ENCODE measurements at regions not wholly inside any gene's neighbourhood (a gene's known extent, or its start where the extent isn't known, plus 50 kb on each side); places are given as distances from the start of the nearest gene placed in this dataset.

DNA sequence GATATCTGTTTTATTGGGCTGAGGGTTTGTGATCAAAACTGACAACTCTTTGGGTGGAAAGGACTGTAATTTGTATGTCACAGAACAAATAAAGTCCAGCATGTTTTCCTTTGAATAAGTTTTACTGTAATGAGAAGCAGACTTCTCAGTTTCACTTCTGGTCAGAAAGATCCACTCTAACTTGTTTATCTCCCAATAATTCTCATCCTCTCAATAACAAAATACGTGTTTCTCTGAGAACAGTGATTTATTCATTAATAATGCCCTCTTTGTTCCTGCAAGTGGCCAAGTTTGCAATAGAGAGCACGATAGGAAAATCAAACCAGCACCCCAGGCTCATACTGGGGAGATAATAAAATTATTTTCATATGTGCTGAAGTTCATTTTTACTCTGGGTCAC lies 190.6 kb downstream of the CNTN3 start:
- FAIRE-seq: no peak
- Histone ChIP-seq H3K4me1 (ENCODE audit: control insufficient read depth, extremely low read depth, insufficient read depth, low read length) (no peaks in the 10 kb centered on the region), H3K27me3 (ENCODE audit: control insufficient read depth, extremely low read depth, insufficient read depth, low read length) (no peaks in the 10 kb centered on the region), H3K9me3 (ENCODE audit: control insufficient read depth, low read depth, low read length) (peaks cover 2% of the 10 kb centered on the region), H2AFZ (ENCODE audit: control insufficient read depth, low read length) (no peak overlapping the region), H3K36me3 (ENCODE audit: control insufficient read depth in 2 of 2, extremely low read depth in 1 of 2, insufficient read depth in 2 of 2, low read length in 2 of 2) (no peaks in the 10 kb centered on the region), H3K79me2 (ENCODE audit: control insufficient read depth, insufficient read depth, low read length) (no peaks in the 10 kb centered on the region), H3K4me3 (ENCODE audit: control insufficient read depth in 2 of 3, extremely low read depth in 1 of 3, insufficient read depth in 2 of 3, low read depth in 1 of 3, low read length in 3 of 3) (no peak overlapping the region), H3K27ac (ENCODE audit: control insufficient read depth, insufficient read depth, low read length) (no peak overlapping the region), H4K20me1 (ENCODE audit: control insufficient read depth, extremely low read depth, insufficient read depth, low read length) (no peaks in the 10 kb centered on the region), H3K4me2 (ENCODE audit: control insufficient read depth, extremely low read depth, insufficient read depth, low read depth, low read length) (no peak overlapping the region), H3K9ac (ENCODE audit: control insufficient read depth, extremely low read depth, insufficient read depth, low read length) (no peak overlapping the region), H3K9me1 (ENCODE audit: control insufficient read depth, extremely low read depth, insufficient read depth, low read length) (no peaks in the 10 kb centered on the region)
- dilution Hi-C loops (cut with MboI; ENCODE audit: extremely low pct_ligation_motif_present, low sequenced_read_pairs): no loop called here
- no peak for TF ChIP-seq EZH2 (IDR thresholded peaks at IDR 0.05; ENCODE audit: low read length)
- TF ChIP-seq, protein P1, sequence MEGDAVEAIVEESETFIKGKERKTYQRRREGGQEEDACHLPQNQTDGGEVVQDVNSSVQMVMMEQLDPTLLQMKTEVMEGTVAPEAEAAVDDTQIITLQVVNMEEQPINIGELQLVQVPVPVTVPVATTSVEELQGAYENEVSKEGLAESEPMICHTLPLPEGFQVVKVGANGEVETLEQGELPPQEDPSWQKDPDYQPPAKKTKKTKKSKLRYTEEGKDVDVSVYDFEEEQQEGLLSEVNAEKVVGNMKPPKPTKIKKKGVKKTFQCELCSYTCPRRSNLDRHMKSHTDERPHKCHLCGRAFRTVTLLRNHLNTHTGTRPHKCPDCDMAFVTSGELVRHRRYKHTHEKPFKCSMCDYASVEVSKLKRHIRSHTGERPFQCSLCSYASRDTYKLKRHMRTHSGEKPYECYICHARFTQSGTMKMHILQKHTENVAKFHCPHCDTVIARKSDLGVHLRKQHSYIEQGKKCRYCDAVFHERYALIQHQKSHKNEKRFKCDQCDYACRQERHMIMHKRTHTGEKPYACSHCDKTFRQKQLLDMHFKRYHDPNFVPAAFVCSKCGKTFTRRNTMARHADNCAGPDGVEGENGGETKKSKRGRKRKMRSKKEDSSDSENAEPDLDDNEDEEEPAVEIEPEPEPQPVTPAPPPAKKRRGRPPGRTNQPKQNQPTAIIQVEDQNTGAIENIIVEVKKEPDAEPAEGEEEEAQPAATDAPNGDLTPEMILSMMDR (optimal IDR thresholded peaks at IDR 0.05 in 1 of 3, IDR thresholded peaks at IDR 0.05 in 1 of 3, conservative IDR thresholded peaks at IDR 0.05 in 1 of 3; ENCODE audit: extremely low read depth in 1 of 3, insufficient read depth in 2 of 3, low read length in 3 of 3): no peak
- no peak for DNase-seq (ENCODE audit: low read depth, low spot score)

DNA sequence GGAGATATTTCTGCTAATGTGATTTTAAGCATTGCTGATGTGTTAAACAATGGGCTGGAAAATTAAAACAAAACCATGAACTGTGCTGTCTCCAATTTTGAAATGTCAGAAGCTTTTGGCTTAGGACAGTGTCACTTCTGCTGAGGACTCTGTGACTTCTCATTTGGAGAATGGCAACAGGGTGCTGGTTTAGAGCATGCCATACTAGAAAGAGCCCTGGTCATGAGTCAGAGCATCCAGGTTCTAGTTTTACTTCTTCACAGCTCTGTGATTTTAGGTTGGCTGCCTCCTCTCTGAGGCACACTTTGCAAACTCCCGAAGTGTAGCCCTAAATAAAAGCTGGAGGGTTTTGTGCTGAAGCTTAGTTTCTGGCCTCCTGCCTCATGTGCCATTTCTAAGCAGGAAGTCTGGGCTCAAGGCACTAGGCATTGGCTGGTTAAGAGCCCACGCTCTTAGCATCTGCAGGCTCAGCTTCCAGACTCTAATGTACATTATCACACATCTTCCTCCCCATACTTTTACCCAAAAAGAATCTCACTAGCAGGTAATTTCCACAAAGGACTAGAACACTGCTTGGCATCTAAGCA lies 193.8 kb downstream of the CNTN3 start:
- no peaks in the 10 kb centered on the region for H3K79me2 ChIP-seq (ENCODE audit: control insufficient read depth, insufficient read depth, low read length)
- H2AFZ ChIP-seq (ENCODE audit: control insufficient read depth, low read length): no peak overlapping the region
- H3K4me2 ChIP-seq (ENCODE audit: control insufficient read depth, extremely low read depth, insufficient read depth, low read depth, low read length): no peak overlapping the region
- no peak overlapping the region for H3K27ac ChIP-seq (ENCODE audit: control insufficient read depth, insufficient read depth, low read length)
- no peaks in the 10 kb centered on the region for H3K36me3 ChIP-seq (ENCODE audit: control insufficient read depth in 2 of 2, extremely low read depth in 1 of 2, insufficient read depth in 2 of 2, low read length in 2 of 2)
- no peak overlapping the region for H3K4me3 ChIP-seq (ENCODE audit: control insufficient read depth in 2 of 3, extremely low read depth in 1 of 3, insufficient read depth in 2 of 3, low read depth in 1 of 3, low read length in 3 of 3)
- H3K9ac ChIP-seq (ENCODE audit: control insufficient read depth, extremely low read depth, insufficient read depth, low read length): no peak overlapping the region
- H4K20me1 ChIP-seq (ENCODE audit: control insufficient read depth, extremely low read depth, insufficient read depth, low read length): no peaks in the 10 kb centered on the region
- H3K4me1 ChIP-seq (ENCODE audit: control insufficient read depth, extremely low read depth, insufficient read depth, low read length): no peaks in the 10 kb centered on the region
- peaks cover 2% of the 10 kb centered on the region for H3K9me3 ChIP-seq (ENCODE audit: control insufficient read depth, low read depth, low read length)
- DNase-seq (ENCODE audit: low read depth, low spot score): no peak
- no peak for TF ChIP-seq EZH2 (IDR thresholded peaks at IDR 0.05; ENCODE audit: low read length)
- TF ChIP-seq, protein P1 (optimal IDR thresholded peaks at IDR 0.05 in 1 of 3, IDR thresholded peaks at IDR 0.05 in 1 of 3, conservative IDR thresholded peaks at IDR 0.05 in 1 of 3; ENCODE audit: extremely low read depth in 1 of 3, insufficient read depth in 2 of 3, low read length in 3 of 3): no peak
- H3K9me1 ChIP-seq (ENCODE audit: control insufficient read depth, extremely low read depth, insufficient read depth, low read length): no peaks in the 10 kb centered on the region
- H3K27me3 ChIP-seq (ENCODE audit: control insufficient read depth, extremely low read depth, insufficient read depth, low read length): no peaks in the 10 kb centered on the region
- no peak for FAIRE-seq
- dilution Hi-C loops (cut with MboI; ENCODE audit: extremely low pct_ligation_motif_present, low sequenced_read_pairs): no loop called here
